A673 (cell line): ENCODE measurements at regions not wholly inside any gene's neighbourhood (a gene's known extent, or its start where the extent isn't known, plus 50 kb on each side); places are given as distances from the start of the nearest gene placed in this dataset.

ENCODE experiments used
- BruUV-seq: library from RNA; stranded (reverse); fragments of 400-500 nt; replicated peaks from 2 replicates; lab custom pipeline; 2021; lab: Mats Ljungman, UMichigan
- CTCF ChIA-PET: fragments of 300-600 bp; sonication (Branson Sonifier 250); formaldehyde crosslinking; loops from one replicate; lab custom pipeline; 2022; ENCODE audit warnings: antibody characterized with exemption; lab: Charles Lee
- POLR2A ChIA-PET: fragments of 300-600 bp; sonication (Branson Sonifier 250); formaldehyde crosslinking; loops from one replicate; lab custom pipeline; 2022; ENCODE audit warnings: antibody characterized with exemption; ENCODE audit not compliant: low non-redundant PET; lab: Charles Lee
- DNase-seq: peaks from one replicate; pipeline ENCODE4 v3.0.0-alpha.2; 2015; ENCODE audit warnings: low spot score
- H3K27ac ChIP-seq: fragments of 200-600 bp; sonication (generic); 2 replicates; pipeline ENCODE4 v1.5.1; 2016; ENCODE audit warnings: mixed run types, low read depth, mild to moderate bottlenecking, mixed read lengths, antibody characterized with exemption, low read length; ENCODE audit not compliant: poor library complexity, severe bottlenecking
- H3K27me3 ChIP-seq: fragments of 200-600 bp; sonication (generic); replicated peaks from 2 replicates; pipeline ENCODE4 v1.6.1; 2017; ENCODE audit warnings: mixed run types, low read depth, mild to moderate bottlenecking, mixed read lengths, antibody characterized with exemption, low read length; ENCODE audit not compliant: insufficient read depth, poor library complexity
- H3K36me3 ChIP-seq: fragments of 200-600 bp; sonication (generic); 2 replicates; pipeline ENCODE4 v1.6.1; 2016; ENCODE audit warnings: mixed run types, mild to moderate bottlenecking, mixed read lengths, antibody characterized with exemption, low read length; ENCODE audit not compliant: insufficient read depth, poor library complexity, severe bottlenecking
- H3K4me1 ChIP-seq: fragments of 200-600 bp; sonication (generic); 2 replicates; pipeline ENCODE4 v1.6.1; 2017; ENCODE audit warnings: mixed run types, mild to moderate bottlenecking, mixed read lengths, antibody characterized with exemption, low read length; ENCODE audit not compliant: insufficient read depth, poor library complexity, severe bottlenecking
- H3K4me3 ChIP-seq: fragments of 200-600 bp; sonication (generic); 2 replicates; pipeline ENCODE4 v1.5.1; 2016; ENCODE audit warnings: low read depth, mixed run types, mild to moderate bottlenecking, mixed read lengths, low read length; ENCODE audit not compliant: poor library complexity, severe bottlenecking
- H3K9me3 ChIP-seq: fragments of 200-600 bp; sonication (generic); 2 replicates; pipeline ENCODE4 v1.6.1; 2016; ENCODE audit warnings: mixed run types, low read depth, mild to moderate bottlenecking, mixed read lengths, antibody characterized with exemption, low read length; ENCODE audit not compliant: poor library complexity, severe bottlenecking
- EZH2 ChIP-seq: fragments of 200-600 bp; sonication (generic); IDR thresholded peaks from 2 replicates; pipeline ENCODE4 v1.6.1; 2017; ENCODE audit warnings: borderline replicate concordance, low read depth, mild to moderate bottlenecking, mixed read lengths, antibody characterized with exemption, low read length; ENCODE audit not compliant: poor library complexity, severe bottlenecking
- intact Hi-C: fragments of 100-400 bp; cut with micrococcal nuclease; formaldehyde crosslinking; loops from one replicate; pipeline ENCODE4 v1.10.0; 2022; ENCODE audit not compliant: unreplicated experiment
- TF ChIP-seq, protein P1 (sequence below): fragments of 300-800, 200-600 bp; sonication (generic); conservative IDR thresholded peaks from 2 replicates; pipeline ENCODE4 v1.5.1; 2017; ENCODE audit warnings: low read depth, mild to moderate bottlenecking, antibody characterized with exemption, low read length, moderate library complexity, mixed read lengths

DNA sequence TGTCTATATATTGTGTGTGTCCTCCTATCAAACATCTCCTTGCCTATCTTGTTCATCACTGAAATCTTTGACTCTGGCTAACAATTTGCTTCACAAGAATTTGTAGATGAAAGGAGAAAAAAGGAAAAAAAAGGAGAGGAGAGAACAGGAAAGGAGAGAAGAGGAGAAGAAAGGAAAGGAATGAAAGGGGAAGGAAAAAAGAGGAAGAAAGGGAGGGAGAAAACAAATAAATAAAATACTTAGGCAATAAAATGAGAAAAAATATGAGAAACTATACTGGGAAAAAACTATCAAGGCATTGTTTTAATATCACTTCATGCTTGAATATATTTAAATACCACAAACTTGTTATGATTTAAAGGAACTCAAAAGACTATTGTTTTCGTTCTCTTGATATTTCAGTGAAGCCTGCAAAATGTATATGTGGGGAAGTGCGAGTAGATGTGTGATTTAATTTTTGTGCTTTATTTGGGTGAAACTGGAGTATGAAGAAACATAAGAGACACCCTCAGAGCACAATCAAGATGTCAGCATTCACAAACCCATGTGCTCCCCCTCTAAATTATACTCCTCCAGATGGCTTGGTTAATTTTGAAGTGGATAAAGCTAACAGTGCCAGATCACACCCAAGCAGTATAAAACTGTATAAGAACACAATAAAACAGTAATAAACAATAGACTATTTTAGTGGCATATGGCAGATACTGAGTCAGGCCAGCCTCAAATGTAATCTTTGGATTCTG is 205.7 kb upstream of the SAMSN1 start:
- Histone ChIP-seq H3K4me1 (no peaks in the 10 kb centered on the region), H3K27ac (no peak overlapping the region), H3K9me3 (no peaks in the 10 kb centered on the region), H3K4me3 (no peak overlapping the region), H3K27me3 (no peaks in the 10 kb centered on the region), H3K36me3 (no peaks in the 10 kb centered on the region)
- POLR2A ChIA-PET: no interaction called here
- no peak for DNase-seq
- no TSS peak for BruUV-seq
- CTCF ChIA-PET: no interaction called here
- no peak for TF ChIP-seq EZH2
- TF ChIP-seq, protein P1, sequence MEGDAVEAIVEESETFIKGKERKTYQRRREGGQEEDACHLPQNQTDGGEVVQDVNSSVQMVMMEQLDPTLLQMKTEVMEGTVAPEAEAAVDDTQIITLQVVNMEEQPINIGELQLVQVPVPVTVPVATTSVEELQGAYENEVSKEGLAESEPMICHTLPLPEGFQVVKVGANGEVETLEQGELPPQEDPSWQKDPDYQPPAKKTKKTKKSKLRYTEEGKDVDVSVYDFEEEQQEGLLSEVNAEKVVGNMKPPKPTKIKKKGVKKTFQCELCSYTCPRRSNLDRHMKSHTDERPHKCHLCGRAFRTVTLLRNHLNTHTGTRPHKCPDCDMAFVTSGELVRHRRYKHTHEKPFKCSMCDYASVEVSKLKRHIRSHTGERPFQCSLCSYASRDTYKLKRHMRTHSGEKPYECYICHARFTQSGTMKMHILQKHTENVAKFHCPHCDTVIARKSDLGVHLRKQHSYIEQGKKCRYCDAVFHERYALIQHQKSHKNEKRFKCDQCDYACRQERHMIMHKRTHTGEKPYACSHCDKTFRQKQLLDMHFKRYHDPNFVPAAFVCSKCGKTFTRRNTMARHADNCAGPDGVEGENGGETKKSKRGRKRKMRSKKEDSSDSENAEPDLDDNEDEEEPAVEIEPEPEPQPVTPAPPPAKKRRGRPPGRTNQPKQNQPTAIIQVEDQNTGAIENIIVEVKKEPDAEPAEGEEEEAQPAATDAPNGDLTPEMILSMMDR: no peak
- intact Hi-C loops: no loop called here

DNA sequence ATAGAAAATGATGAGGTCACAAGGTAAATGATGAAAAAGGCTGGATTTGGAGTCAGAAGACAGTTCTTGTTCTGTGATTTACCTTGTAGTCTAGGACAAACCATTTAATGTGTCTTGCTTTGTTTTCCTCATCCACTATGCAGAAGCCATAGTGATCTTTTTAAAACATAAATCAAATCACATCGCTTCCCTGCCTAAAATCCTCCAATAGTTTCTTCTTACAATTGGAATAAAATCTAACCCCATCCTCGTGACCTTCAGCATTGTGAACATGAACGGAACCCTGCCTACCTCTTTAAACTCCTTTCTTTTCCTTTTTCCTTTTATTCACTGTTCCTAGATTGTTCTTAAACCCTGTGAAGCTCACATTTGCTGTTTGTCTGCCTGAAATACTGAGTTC is 204.9 kb upstream of the SAMSN1 start:
- no peak overlapping the region for H3K27ac ChIP-seq
- ChIA-PET CTCF (no interaction called here), POLR2A (no interaction called here)
- BruUV-seq: no TSS peak
- H3K4me1 ChIP-seq: no peaks in the 10 kb centered on the region
- H3K27me3 ChIP-seq: no peaks in the 10 kb centered on the region
- intact Hi-C loops: no loop called here
- DNase-seq: no peak
- no peaks in the 10 kb centered on the region for H3K36me3 ChIP-seq
- no peak overlapping the region for H3K4me3 ChIP-seq
- no peaks in the 10 kb centered on the region for H3K9me3 ChIP-seq
- TF ChIP-seq, protein P1: no peak
- no peak for TF ChIP-seq EZH2

DNA sequence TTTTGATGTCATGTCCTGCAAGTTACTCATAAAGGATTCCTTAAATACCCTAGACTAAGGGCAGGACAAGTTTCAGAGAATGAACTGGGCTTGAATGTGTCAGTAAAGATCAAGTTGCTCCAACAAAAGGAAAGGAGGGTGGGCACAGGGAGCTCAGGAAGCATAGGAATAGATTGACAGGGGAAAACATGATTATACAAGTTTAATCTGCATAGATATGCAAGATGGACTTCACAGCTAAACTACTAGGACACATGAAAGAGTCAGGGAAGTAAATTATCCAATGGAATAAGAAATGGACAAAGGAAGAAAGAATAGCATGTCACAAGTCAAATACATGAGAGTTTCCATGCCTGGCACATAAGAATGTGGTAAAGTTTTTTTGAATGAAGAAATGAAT is 203.9 kb upstream of the SAMSN1 start:
- intact Hi-C loops: no loop called here
- no peak for DNase-seq
- H3K27me3 ChIP-seq: no peaks in the 10 kb centered on the region
- H3K4me1 ChIP-seq: no peaks in the 10 kb centered on the region
- ChIA-PET CTCF (no interaction called here), POLR2A (no interaction called here)
- TF ChIP-seq EZH2: no peak
- TF ChIP-seq, protein P1: no peak
- no peaks in the 10 kb centered on the region for H3K9me3 ChIP-seq
- BruUV-seq: no TSS peak
- H3K4me3 ChIP-seq: no peak overlapping the region
- H3K27ac ChIP-seq: no peak overlapping the region
- no peaks in the 10 kb centered on the region for H3K36me3 ChIP-seq
